Left lung (tissue), 4 donors: ENCODE measurements at regions not wholly inside any gene's neighbourhood (a gene's known extent, or its start where the extent isn't known, plus 50 kb on each side); places are given as distances from the start of the nearest gene placed in this dataset.

Experiments
- ATAC-seq: fragments of 200-7000 bp; cut with Tn5 transposase; one replicate; pipeline ENCODE4 v1.9.1; 2020; ENCODE audit warnings: moderate library complexity
- DNase-seq, 4 donors: peaks; one replicate each; pipeline ENCODE4 v3.0.0-alpha.2; 2013 to 2020
- H3K27ac ChIP-seq, 2 donors: fragments of 200-600 bp; sonication (generic) in 1 of 2; one replicate each; pipeline versions ENCODE4 v1.5.0 to v1.8.0; 2020 to 2021
- H3K27me3 ChIP-seq, 2 donors: fragments of 200-600 bp; sonication (generic) in 1 of 2; one replicate each; pipeline versions ENCODE4 v1.5.0 to v1.8.0; 2020 to 2021
- H3K36me3 ChIP-seq, 2 donors: fragments of 200-600 bp; sonication (generic) in 1 of 2; one replicate each; pipeline versions ENCODE4 v1.5.0 to v1.8.0; 2020 to 2021
- H3K4me1 ChIP-seq, 2 donors: fragments of 200-600 bp; one replicate each; pipeline ENCODE4 v1.8.0; 2021
- H3K4me3 ChIP-seq, 2 donors: fragments of 200-600 bp; sonication (generic) in 1 of 2; one replicate each; pipeline versions ENCODE4 v1.5.0 to v1.8.0; 2020 to 2021; ENCODE audit warnings: mild to moderate bottlenecking in 1 of 2
- H3K9me3 ChIP-seq, 2 donors: fragments of 200-600 bp; sonication (generic) in 1 of 2; one replicate each; pipeline versions ENCODE4 v1.5.0 to v1.8.0; 2020 to 2021
- CTCF ChIP-seq, 2 donors: fragments of 200-600 bp; sonication (generic) in 1 of 2; IDR thresholded peaks; one replicate each; pipeline versions ENCODE4 v1.5.0 to v1.8.0; 2021; ENCODE audit warnings: antibody characterized with exemption in 2 of 2
- intact Hi-C, 2 donors: fragments of 100-400 bp; cut with DNase I; formaldehyde crosslinking; loops; one replicate each; pipeline versions ENCODE4 v1.11.2 to v1.14.2; 2022
- donor health status: DM: no; HTN: yes; CAD: no.
- donor health status: DM: no; HTN: no; CAD: no.

DNA sequence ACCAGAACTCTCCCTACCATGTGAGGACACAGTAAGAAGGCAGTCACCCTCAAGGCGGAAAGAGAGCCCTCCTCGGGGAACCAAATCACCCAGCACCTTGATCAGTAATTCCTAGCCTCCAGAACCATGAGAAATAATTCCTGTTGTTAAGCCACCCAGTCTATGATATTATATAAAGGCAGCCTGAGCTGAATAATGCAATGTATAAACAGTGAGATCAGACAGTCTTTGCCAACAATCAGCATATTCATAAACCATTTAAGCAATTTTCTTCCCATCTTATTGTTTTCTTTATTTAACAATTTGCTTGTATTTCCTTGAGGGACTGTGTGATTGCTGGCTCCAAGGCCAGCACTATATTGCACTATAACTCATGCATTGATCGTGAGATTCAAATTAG, 144.4 kb upstream of the DAPK1 start:
- H3K4me1 ChIP-seq: no peaks in the 10 kb centered on the region
- H3K27ac ChIP-seq: no peak overlapping the region
- H3K9me3 ChIP-seq: peaks cover 0 to 6% of the 10 kb centered on the region in 2 donors
- DNase-seq (no peak), ATAC-seq (no peak)
- no peak for TF ChIP-seq CTCF (IDR thresholded peaks at IDR 0.05)
- intact Hi-C loops: no loop called here
- H3K27me3 ChIP-seq: no peaks in the 10 kb centered on the region
- no peaks in the 10 kb centered on the region for H3K36me3 ChIP-seq
- H3K4me3 ChIP-seq: no peak overlapping the region

DNA sequence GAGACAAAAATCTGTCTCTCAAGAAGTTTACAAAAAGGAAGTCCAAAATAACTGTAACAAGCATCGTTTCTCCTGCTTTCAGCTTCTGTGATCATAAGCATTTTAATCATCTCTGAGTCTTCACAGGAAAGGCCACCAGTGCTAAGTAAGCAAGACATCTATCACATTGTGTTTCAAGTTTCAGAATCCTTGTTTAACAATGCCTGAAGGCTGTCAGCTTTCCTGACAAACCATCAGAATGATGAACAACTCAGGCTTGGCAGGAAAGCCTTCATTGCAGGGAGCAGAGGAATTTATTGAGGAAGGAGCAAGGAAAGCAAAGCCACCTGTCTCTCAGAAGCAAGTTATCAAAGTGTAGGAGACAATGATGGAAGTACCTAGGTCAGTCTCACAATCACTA, 143.5 kb upstream of the DAPK1 start:
- DNase-seq (no peak), ATAC-seq (no peak)
- Histone ChIP-seq H3K27ac (no peak overlapping the region), H3K36me3 (no peaks in the 10 kb centered on the region), H3K4me1 (no peaks in the 10 kb centered on the region), H3K9me3 (peaks cover 0 to 4% of the 10 kb centered on the region in 2 donors), H3K27me3 (no peaks in the 10 kb centered on the region), H3K4me3 (no peak overlapping the region)
- intact Hi-C loops: no loop called here
- TF ChIP-seq CTCF (IDR thresholded peaks at IDR 0.05): no peak

GRCh38 chr9:87357600-87357999, 140.1 kb upstream of the DAPK1 start:
- no peaks in the 10 kb centered on the region for H3K36me3 ChIP-seq
- no peak for TF ChIP-seq CTCF (IDR thresholded peaks at IDR 0.05)
- ATAC-seq (no peak), DNase-seq (no peak)
- H3K4me3 ChIP-seq: no peak overlapping the region
- intact Hi-C loops: no loop called here
- no peak overlapping the region for H3K27ac ChIP-seq
- H3K4me1 ChIP-seq: no peaks in the 10 kb centered on the region
- H3K9me3 ChIP-seq: peaks cover 0 to 2% of the 10 kb centered on the region in 2 donors
- no peaks in the 10 kb centered on the region for H3K27me3 ChIP-seq

GRCh38 chr9:87359264-87359663, 138.4 kb upstream of the DAPK1 start:
- Histone ChIP-seq H3K27ac (no peak overlapping the region), H3K9me3 (peaks cover 0 to 2% of the 10 kb centered on the region in 2 donors), H3K36me3 (no peaks in the 10 kb centered on the region), H3K27me3 (no peaks in the 10 kb centered on the region), H3K4me1 (no peaks in the 10 kb centered on the region), H3K4me3 (no peak overlapping the region)
- DNase-seq: no peak
- intact Hi-C loops: no loop called here
- ATAC-seq: no peak
- no peak for TF ChIP-seq CTCF (IDR thresholded peaks at IDR 0.05)

- Histone ChIP-seq H3K36me3 (no peaks in the 10 kb centered on the region), H3K9me3 (peaks cover 0 to 2% of the 10 kb centered on the region in 2 donors), H3K27ac (no peak overlapping the region), H3K4me3 (no peak overlapping the region), H3K27me3 (no peaks in the 10 kb centered on the region), H3K4me1 (no peaks in the 10 kb centered on the region)
- DNase-seq: no peak
- TF ChIP-seq CTCF (IDR thresholded peaks at IDR 0.05): no peak
- no peak for ATAC-seq
- intact Hi-C loops: no loop called here
Observed at GRCh38 chr9:87359958-87360601, 137.6 kb upstream of the DAPK1 start.
